Keratinocyte (primary cell): ENCODE measurements at regions not wholly inside any gene's neighbourhood (a gene's known extent, or its start where the extent isn't known, plus 50 kb on each side); places are given as distances from the start of the nearest gene placed in this dataset.
"Not testable (repeated sequence)": the region's sequence is repeated elsewhere in the genome, so short reads cannot be mapped to it uniquely, and the experiment has no call there.

ENCODE experiments used
- EZH2 ChIP-seq: IDR thresholded peaks from one replicate; pipeline ENCODE4 v1.6.1; 2012; ENCODE audit warnings: inconsistent platforms, mild to moderate bottlenecking, low read length, moderate library complexity
- TF ChIP-seq, protein P1 (sequence below), 3 experiments: IDR thresholded peaks in 1 of 3; conservative IDR thresholded peaks in 1 of 3; optimal IDR thresholded peaks in 1 of 3; 2 replicates in 2 of 3; 3 replicates in 1 of 3; pipeline versions ENCODE3 to v1.5.1; 2011; ENCODE audit warnings: low read length in 3 of 3, mild to moderate bottlenecking in 3 of 3, moderate library complexity in 2 of 3, control low read depth in 1 of 3, inconsistent platforms in 1 of 3; ENCODE audit not compliant: insufficient read depth in 2 of 3; ENCODE audit errors: extremely low read depth in 1 of 3

DNA sequence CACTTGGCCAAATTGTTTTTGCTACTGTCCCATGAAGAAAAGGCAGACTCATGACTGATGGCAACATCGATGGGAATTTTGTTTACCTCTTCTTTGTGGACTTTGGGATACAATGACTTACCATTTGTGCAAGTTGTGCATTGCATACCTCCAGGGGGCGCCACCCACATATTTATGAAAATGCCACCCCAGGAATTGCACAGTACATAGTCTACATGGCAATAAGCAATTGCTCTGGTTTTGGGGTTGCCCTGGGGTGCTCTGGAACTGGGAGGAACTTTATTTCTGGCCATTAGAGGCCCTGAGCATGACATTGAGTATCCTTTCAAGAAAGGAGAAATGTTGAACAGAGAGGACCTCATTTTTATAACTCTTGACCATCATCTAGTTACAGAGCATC lies 109.1 kb upstream of the ZNF195 start:
- TF ChIP-seq, protein P1, sequence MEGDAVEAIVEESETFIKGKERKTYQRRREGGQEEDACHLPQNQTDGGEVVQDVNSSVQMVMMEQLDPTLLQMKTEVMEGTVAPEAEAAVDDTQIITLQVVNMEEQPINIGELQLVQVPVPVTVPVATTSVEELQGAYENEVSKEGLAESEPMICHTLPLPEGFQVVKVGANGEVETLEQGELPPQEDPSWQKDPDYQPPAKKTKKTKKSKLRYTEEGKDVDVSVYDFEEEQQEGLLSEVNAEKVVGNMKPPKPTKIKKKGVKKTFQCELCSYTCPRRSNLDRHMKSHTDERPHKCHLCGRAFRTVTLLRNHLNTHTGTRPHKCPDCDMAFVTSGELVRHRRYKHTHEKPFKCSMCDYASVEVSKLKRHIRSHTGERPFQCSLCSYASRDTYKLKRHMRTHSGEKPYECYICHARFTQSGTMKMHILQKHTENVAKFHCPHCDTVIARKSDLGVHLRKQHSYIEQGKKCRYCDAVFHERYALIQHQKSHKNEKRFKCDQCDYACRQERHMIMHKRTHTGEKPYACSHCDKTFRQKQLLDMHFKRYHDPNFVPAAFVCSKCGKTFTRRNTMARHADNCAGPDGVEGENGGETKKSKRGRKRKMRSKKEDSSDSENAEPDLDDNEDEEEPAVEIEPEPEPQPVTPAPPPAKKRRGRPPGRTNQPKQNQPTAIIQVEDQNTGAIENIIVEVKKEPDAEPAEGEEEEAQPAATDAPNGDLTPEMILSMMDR (optimal IDR thresholded peaks at IDR 0.05 in 1 of 3, IDR thresholded peaks at IDR 0.05 in 1 of 3, conservative IDR thresholded peaks at IDR 0.05 in 1 of 3; ENCODE audit: extremely low read depth in 1 of 3, insufficient read depth in 2 of 3, low read length in 3 of 3): not testable (repeated sequence)
- not testable (repeated sequence) for TF ChIP-seq EZH2
